ENCODE measurements at regions not wholly inside any gene's neighbourhood (a gene's known extent, or its start where the extent isn't known, plus 50 kb on each side); places are given as distances from the start of the nearest gene placed in this dataset.

- Mint-ChIP-seq H3K9me3 (peaks cover 5 to 17% of the 10 kb centered on the region in 2 donors), H3K27ac (no peak overlapping the region), H3K36me3 (peaks cover 0 to 13% of the 10 kb centered on the region in 2 donors)
- ATAC-seq (no peak), DNase-seq (ENCODE audit: low spot score in 2 of 2) (no peak)
Measured at GRCh38 chr5:6850106-6850432, 136.8 kb downstream of the TENT4A start.

GRCh38 chr5:6856653-6857052, 143.4 kb downstream of the TENT4A start:
- no peak for ATAC-seq
- Mint-ChIP-seq H3K36me3 (peaks cover 5 to 15% of the 10 kb centered on the region in 2 donors), H3K27ac (no peak overlapping the region), H3K9me3 (peaks cover 9 to 18% of the 10 kb centered on the region in 2 donors)
- no peak for DNase-seq (ENCODE audit: low spot score in 2 of 2)

DNA sequence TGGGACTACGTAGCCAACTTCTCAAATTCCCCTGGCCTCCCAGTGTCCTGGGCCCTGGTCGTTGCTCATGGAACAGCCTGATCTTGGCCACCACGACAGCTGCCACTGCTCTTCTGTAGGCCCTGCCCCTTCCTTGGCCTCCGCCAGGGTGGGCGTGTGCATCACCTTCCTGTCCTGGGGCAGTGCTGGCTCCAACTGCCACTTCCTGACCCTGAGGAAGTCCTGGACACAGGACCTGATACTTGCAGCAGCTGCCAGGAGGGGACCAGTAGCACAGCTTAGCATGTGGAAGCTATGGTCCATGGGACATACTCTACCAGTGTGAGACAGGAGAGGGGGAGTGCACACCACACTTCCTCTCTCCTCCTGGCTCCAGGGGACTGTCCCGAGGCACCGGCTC, 145.2 kb downstream of the TENT4A start:
- DNase-seq (ENCODE audit: low spot score in 2 of 2) (no peak), ATAC-seq (no peak)
- Mint-ChIP-seq H3K9me3 (peaks cover 13 to 22% of the 10 kb centered on the region in 2 donors), H3K27ac (no peak overlapping the region), H3K36me3 (peaks cover 10 to 11% of the 10 kb centered on the region in 2 donors)

DNA sequence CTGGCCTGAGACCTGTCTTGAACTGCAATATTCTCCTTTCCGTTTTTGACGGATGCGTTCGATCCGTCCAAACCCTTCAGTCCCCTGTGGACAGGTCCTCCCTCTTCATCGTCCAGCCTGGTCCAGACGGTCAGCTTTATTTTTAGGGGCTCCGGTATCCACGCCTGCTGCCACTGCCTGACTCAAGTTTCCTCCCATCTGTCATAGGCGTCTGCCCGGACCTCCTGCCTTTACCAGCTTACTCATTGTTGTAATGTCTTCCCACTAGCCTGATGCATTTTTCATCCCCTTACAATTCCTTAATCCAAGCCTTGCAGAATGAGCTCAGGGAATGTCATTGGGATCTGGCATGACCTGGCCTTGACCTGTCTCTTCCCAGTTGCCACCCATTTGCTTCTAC, 145.8 kb downstream of the TENT4A start:
- ATAC-seq, result no peak
- Mint-ChIP-seq H3K9me3 (peaks cover 13 to 17% of the 10 kb centered on the region in 2 donors), H3K36me3 (peaks cover 4 to 11% of the 10 kb centered on the region in 2 donors), H3K27ac (no peak overlapping the region)
- no peak for DNase-seq (ENCODE audit: low spot score in 2 of 2)

GRCh38 chr5:6859951-6860638, 146.9 kb downstream of the TENT4A start:
- DNase-seq (ENCODE audit: low spot score in 2 of 2) (no peak), ATAC-seq (no peak)
- Mint-ChIP-seq H3K9me3 (peaks cover 12 to 14% of the 10 kb centered on the region in 2 donors), H3K27ac (no peak overlapping the region), H3K36me3 (peaks cover 4 to 11% of the 10 kb centered on the region in 2 donors)

- no peak for ATAC-seq
- Mint-ChIP-seq H3K36me3 (peaks cover 4 to 6% of the 10 kb centered on the region in 2 donors), H3K27ac (no peak overlapping the region), H3K9me3 (peaks cover 9 to 14% of the 10 kb centered on the region in 2 donors)
- no peak for DNase-seq (ENCODE audit: low spot score in 2 of 2)
Measured at GRCh38 chr5:6861036-6861435, 147.8 kb downstream of the TENT4A start.

DNA sequence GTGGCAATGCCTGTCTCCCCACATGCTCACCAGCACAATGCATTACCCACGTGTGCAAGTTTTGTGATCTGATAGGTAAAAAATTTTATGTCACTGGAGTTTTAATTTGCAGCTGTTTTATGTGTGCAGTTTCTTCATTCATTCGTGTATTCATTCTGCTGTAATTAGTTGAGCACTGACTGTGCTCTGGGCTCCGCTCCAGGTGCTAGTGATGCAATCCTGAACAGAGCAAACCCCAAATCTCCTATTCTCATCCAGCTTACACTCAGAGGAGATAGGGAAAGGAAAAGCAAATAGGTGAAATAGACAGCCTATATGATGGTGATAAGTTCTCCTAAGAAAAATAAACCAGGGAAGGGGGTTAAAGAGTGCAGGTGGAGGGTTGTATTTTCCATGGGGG, 148.4 kb downstream of the TENT4A start:
- Mint-ChIP-seq H3K9me3 (peaks cover 9 to 14% of the 10 kb centered on the region in 2 donors), H3K27ac (no peak overlapping the region), H3K36me3 (peaks cover 4 to 6% of the 10 kb centered on the region in 2 donors)
- no peak for DNase-seq (ENCODE audit: low spot score in 2 of 2)
- no peak for ATAC-seq

- ATAC-seq, result no peak
- no peak overlapping the region for H3K27ac Mint-ChIP-seq
- peaks cover 4 to 6% of the 10 kb centered on the region in 2 donors for H3K36me3 Mint-ChIP-seq
- no peak for DNase-seq (ENCODE audit: low spot score in 2 of 2)
- peaks cover 9 to 14% of the 10 kb centered on the region in 2 donors for H3K9me3 Mint-ChIP-seq
Measured at GRCh38 chr5:6862306-6862705, 149.1 kb downstream of the TENT4A start.

GRCh38 chr5:6867712-6868111, 154.5 kb downstream of the TENT4A start:
- no peak for ATAC-seq
- Mint-ChIP-seq H3K9me3 (peaks cover 5% of the 10 kb centered on the region in 2 donors), H3K36me3 (no peaks in the 10 kb centered on the region), H3K27ac (no peak overlapping the region)
- no peak for DNase-seq (ENCODE audit: low spot score in 2 of 2)

GRCh38 chr5:6868171-6868570, 154.9 kb downstream of the TENT4A start:
- no peak overlapping the region for H3K27ac Mint-ChIP-seq
- ATAC-seq, result no peak
- DNase-seq (ENCODE audit: low spot score in 2 of 2), result no peak
- no peaks in the 10 kb centered on the region for H3K36me3 Mint-ChIP-seq
- H3K9me3 Mint-ChIP-seq, result peaks cover under 1% of the 10 kb centered on the region in 2 donors

DNA sequence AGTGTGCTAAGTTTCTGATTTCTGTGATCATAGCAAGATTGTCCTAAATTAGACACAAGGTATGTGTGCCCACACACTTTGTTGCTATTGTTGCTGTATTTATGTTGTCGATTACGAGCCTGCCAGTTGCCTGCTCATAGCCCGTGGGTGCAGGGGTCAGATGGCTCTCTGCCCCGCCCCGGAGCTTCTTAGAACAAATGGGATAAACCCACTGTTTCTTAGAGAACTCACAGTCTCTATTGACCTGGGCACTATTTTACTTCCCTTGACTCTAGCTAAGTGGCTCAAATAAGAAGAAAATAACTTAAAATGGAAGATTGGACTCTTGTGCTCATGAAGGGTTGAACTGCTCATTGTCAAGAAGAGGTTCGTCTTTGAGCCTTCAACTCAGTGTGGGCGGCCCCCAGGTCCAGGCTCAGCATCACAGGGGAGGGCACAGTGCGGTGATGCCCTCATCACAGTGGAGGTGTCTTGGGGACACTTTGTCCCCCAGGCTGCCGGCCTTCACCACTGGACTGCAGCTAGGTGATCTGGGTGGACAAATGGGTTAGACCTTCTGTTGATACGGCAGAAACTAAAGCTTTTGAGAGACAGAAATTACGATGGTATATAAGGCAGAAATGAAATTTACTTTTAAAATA, 155.5 kb downstream of the TENT4A start:
- DNase-seq (ENCODE audit: low spot score in 2 of 2), result no peak
- ATAC-seq, result no peak
- Mint-ChIP-seq H3K27ac (no peak overlapping the region), H3K36me3 (no peaks in the 10 kb centered on the region), H3K9me3 (no peaks in the 10 kb centered on the region)

DNA sequence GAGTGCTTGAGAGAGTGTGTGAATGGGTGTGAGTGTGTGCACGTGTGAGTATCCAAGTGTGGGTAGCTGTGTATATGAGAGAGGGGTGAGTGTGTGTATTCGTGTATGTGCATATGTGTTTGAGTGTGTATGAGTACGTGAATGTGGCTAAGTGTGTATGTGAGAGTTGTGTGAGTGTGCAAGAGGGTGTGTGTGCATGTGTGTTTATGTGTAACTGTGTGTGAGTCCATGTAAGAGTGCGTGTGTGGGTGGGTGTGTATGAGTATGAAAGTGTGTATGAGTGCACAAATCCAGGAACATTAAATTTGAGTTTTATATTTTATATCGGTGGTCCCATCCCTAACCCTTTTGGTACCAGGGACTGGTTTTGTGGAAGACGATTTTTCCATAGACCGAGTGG, 156.4 kb downstream of the TENT4A start:
- DNase-seq (ENCODE audit: low spot score in 2 of 2) (no peak), ATAC-seq (no peak)
- no peaks in the 10 kb centered on the region for H3K36me3 Mint-ChIP-seq
- no peak overlapping the region for H3K27ac Mint-ChIP-seq
- H3K9me3 Mint-ChIP-seq, result no peaks in the 10 kb centered on the region

DNA sequence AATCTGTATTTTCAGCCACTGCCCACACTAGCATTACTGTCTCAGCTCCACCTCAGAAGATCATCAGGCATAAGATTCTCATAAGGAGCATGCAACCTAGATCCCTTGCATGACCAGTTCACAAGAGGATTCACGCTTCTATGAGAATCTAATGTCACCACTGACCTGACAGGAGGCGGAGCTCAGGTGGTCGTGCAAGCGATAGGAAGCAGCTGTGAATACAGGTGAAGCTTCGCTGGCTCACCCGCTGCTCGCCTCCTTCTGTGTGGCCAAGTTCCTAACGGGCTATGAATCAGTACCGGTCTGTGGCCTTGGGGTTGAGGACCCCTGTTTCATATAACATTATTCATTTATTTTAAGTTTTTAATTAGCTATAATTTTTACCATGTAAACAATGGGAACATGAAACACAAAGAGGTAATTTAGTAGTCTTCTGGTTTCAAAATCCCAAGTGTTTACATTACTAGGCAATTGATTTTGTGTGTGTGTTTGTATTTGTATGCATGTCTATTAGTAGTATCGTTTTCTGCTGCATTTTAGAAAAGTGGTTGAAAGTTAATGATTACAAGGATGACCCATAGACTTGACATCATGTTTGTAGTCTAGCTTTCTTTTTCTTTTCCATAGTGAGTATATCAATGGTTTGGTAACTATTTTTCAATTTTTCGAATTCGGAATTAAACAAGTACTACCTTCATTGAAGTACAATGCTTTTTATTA, 159.4 kb downstream of the TENT4A start:
- ATAC-seq (no peak), DNase-seq (ENCODE audit: low spot score in 2 of 2) (no peak)
- no peak overlapping the region for H3K27ac Mint-ChIP-seq
- no peaks in the 10 kb centered on the region for H3K36me3 Mint-ChIP-seq
- no peaks in the 10 kb centered on the region for H3K9me3 Mint-ChIP-seq

GRCh38 chr5:6873359-6873758, 160.1 kb downstream of the TENT4A start:
- Mint-ChIP-seq H3K27ac (no peak overlapping the region), H3K36me3 (peaks cover 0 to 4% of the 10 kb centered on the region in 2 donors), H3K9me3 (no peaks in the 10 kb centered on the region)
- ATAC-seq, result no peak
- DNase-seq (ENCODE audit: low spot score in 2 of 2), result no peak

DNA sequence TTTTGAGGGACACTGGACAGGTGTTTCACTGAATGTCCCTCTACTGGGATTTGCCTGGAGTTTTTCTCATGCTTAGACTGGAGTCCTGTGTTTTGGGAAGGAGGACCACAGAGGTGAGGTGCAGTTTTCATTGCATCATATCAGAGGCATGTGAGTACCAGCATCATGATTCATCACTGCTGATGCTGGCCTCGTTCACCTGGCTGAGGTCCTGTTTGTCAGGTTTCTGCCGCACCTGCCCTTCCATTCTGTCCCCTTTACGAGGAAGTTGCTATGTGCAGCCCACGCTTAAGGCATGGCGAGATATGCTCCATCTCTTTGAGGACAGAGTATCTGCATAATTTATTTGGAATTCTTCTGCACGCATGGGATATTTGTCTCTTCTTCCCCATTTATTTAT, 162.1 kb downstream of the TENT4A start:
- no peak for ATAC-seq
- H3K9me3 Mint-ChIP-seq, result no peaks in the 10 kb centered on the region
- H3K36me3 Mint-ChIP-seq, result peaks cover 0 to 4% of the 10 kb centered on the region in 2 donors
- H3K27ac Mint-ChIP-seq, result no peak overlapping the region
- no peak for DNase-seq (ENCODE audit: low spot score in 2 of 2)

DNA sequence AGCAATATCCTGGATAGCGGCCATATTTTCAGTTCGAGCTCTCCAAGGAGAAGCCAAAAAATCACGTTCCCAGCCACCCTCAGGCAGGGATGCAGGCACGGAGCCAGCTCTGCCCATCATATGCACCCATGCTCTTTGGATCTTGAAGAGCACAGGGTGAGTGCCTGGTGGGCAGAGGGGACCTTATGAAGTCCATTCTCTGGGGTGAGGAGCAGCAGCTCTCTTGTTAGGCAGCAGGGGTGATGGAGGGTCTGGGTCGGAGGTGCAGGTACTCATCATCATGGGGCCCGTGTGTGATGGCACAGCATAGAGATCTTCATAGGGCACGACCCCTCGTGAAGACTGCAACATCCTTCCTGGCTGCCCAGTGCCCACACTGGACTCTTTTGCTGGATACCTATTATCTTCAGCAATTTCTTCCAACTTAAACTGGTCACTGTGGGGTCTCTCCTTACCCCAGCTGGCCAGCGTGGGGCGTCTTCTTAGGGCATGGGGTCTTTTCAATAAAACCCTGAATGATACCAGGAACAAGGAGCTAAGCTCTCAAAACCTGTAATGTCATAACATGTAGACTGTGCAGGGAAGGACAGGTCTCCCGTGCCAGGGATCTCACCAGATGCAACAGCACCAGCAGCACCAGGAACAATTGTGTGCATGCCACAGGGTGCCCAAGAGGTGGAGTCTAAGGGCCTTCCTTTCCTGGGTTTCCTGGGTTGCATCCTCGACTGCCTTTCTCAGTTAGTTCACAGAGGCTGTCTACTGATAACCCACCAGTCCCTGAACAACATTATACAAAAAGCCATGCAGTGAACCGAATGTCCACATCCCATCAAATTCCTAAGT, 165.0 kb downstream of the TENT4A start:
- Mint-ChIP-seq H3K9me3 (no peaks in the 10 kb centered on the region), H3K27ac (no peak overlapping the region), H3K36me3 (peaks cover 0 to 4% of the 10 kb centered on the region in 2 donors)
- no peak for ATAC-seq
- DNase-seq (ENCODE audit: low spot score in 2 of 2), result no peak

- Mint-ChIP-seq H3K27ac (no peak overlapping the region), H3K9me3 (peaks cover 21 to 32% of the 10 kb centered on the region in 2 donors), H3K36me3 (peaks cover 24 to 34% of the 10 kb centered on the region in 2 donors)
- DNase-seq (ENCODE audit: low spot score in 2 of 2) (no peak), ATAC-seq (no peak)
Measured at GRCh38 chr5:6885581-6885980, 172.3 kb downstream of the TENT4A start.
